Retinal pigment epithelial cell (primary cell): ENCODE measurements at regions not wholly inside any gene's neighbourhood (a gene's known extent, or its start where the extent isn't known, plus 50 kb on each side); places are given as distances from the start of the nearest gene placed in this dataset.

ENCODE experiments used
- DNase-seq: peaks from one replicate; pipeline ENCODE4 v3.0.0-alpha.2; 2010; ENCODE audit warnings: low read depth
- H3K4me3 ChIP-seq: 2 replicates; pipeline ENCODE4 v1.5.1; 2011; ENCODE audit warnings: mild to moderate bottlenecking, low read length, control low read depth, moderate library complexity
- CTCF ChIP-seq: conservative IDR thresholded peaks from 2 replicates; pipeline ENCODE4 v1.5.1; 2011; ENCODE audit warnings: low read depth, low read length, control low read depth, inconsistent platforms

- no peak overlapping the region for H3K4me3 ChIP-seq
- DNase-seq = no peak
- TF ChIP-seq CTCF = no peak
Measured at GRCh38 chr5:3276896-3277295, 318.7 kb upstream of the IRX1 start.

GRCh38 chr5:3269395-3270169, 326.1 kb upstream of the IRX1 start:
- no peak for DNase-seq
- no peak overlapping the region for H3K4me3 ChIP-seq
- no peak for TF ChIP-seq CTCF

- no peak overlapping the region for H3K4me3 ChIP-seq
- TF ChIP-seq CTCF = no peak
- no peak for DNase-seq
Measured at GRCh38 chr5:3268760-3269330, 326.8 kb upstream of the IRX1 start.

- TF ChIP-seq CTCF = no peak
- DNase-seq = no peak
- no peak overlapping the region for H3K4me3 ChIP-seq
Measured at GRCh38 chr5:3266861-3267260, 328.8 kb upstream of the IRX1 start.

- DNase-seq = no peak
- no peak overlapping the region for H3K4me3 ChIP-seq
- TF ChIP-seq CTCF = no peak
Measured at GRCh38 chr5:3265936-3266335, 329.7 kb upstream of the IRX1 start.

GRCh38 chr5:3265131-3265885, 330.3 kb upstream of the IRX1 start:
- no peak for TF ChIP-seq CTCF
- no peak overlapping the region for H3K4me3 ChIP-seq
- DNase-seq = no peak
